CD4-positive, alpha-beta T cell treated with Interleukin-6 at 100 ng/mL for 8 hours (primary cell): ENCODE measurements at regions not wholly inside any gene's neighbourhood (a gene's known extent, or its start where the extent isn't known, plus 50 kb on each side); places are given as distances from the start of the nearest gene placed in this dataset.
A peak's percentile ranks its signal among the peaks of the same experiment; 100 is the strongest.

Source experiments
- DNase-seq: peaks from one replicate; pipeline ENCODE4 v3.0.0-alpha.2; 2020; ENCODE audit warnings: mixed read lengths, low spot score

GRCh38 chr10:14389981-14390590 is 59.4 kb upstream of the FRMD4A start:
- DNase-seq, result no peak

DNA sequence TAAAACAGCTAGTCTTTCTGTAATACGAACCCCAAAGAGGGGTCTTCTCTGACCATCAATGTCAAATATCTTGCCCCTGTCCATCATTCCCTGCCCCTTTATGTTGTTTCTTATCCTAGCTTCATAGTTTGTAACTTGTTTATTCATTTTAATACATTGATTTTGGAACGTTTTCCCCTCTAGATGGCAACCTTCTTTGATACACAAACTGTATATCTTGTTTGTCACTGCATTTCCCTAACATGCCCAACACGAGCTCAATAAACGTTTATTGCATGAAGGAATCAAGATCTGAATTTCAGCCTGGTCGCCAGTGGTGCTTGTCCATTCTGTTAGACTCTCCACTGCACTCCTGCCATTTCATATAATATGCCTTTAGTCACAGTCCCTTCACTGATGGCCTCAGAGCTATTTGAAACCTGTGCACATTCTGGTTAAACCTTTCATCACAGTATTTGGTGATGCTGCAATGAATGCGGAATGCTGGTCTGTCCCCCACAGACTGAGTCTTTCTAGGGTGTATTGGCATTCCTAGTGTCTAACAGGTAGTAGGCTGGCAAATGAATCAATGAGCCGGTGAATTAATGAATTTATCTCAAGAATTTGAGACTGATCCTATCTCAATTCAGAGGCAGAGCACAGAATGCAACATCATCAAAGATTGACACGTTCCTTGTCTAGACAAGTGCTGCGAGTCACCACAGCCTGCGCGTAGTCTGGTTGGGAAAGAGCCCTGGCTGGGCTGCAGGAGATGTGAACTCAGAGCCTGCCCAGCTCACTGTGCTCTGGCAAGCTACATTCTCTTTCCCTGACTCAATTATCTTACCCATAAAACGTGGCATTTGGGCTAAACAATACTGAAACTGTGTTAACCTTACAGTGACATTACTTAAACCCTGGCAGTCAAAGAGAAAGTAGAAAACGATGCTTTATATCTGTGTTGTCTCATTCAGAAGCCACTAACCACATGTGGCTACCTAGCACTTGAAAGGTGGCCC is 55.2 kb upstream of the FRMD4A start:
- DNase-seq, result no peak

- no peak for DNase-seq
Measured at GRCh38 chr10:14384915-14385314, 54.2 kb upstream of the FRMD4A start.

DNA sequence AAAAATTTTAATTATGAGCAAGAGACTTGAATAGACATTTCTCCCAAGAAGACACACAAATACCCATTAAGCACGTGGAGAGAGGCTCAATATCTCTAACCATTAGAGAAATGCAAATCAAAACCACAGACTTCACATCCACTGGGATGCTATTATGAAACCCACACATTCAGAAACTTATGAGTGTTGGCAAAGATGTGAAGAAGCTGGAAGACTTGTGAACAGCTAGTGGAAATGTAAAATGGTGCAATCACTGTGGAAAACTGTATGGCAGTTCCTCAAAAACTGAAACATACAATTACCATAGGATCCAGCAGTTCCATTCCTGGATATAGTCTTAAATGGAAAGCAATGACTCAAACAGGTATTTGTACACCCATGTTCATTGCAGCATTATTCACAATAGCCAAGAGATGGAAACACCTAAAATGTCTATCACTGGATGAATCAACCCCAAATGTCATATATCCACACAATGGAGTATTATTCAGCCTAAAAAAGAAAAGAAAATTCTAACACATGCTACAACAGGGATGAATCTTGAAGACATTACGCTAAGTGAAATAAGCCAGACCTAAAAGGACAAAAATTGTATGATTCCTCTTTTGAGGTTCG is 53.5 kb upstream of the FRMD4A start:
- DNase-seq, result no peak

- no peak for DNase-seq
Measured at GRCh38 chr10:14383266-14383665, 52.5 kb upstream of the FRMD4A start.

DNA sequence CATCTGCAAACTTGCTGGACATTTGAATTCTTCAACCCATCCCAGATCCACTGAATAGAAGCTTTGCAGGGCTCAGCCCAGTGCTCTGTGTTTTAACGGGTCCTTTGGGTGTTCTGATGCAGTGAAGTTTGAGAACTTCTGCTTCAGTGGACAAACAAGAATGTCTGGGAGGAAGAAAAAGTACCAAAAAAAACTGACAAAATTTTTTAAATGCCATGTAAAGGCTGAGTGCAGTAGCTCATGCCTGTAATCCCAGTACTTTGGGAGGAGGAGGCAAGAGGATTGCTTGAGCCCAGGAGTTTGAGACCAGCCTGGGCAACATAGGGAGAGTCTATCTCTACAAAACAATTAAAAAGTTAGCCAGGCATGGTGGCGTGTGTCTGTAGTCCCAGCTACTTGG is 51.8 kb upstream of the FRMD4A start:
- DNase-seq, result no peak

DNA sequence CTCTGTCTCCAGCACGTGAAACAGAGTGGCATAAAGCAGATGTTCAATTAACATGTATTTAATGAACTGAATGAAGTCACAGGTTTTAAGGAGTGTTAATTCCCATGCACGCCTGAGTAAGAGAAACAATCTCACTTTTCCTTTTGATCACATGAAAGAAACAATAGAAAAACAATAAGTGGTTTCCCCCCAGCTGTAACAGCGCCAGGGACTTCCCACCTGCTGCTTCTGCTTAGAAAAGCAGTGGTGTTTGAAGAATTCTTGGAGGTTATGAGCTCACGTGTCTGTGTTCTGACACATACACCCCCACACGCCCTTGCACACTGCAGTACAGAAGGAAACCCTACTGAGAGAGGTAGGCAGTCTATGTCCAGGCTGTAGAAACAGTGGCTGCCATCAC is 51.3 kb upstream of the FRMD4A start:
- peak; percentile 34 for DNase-seq

DNA sequence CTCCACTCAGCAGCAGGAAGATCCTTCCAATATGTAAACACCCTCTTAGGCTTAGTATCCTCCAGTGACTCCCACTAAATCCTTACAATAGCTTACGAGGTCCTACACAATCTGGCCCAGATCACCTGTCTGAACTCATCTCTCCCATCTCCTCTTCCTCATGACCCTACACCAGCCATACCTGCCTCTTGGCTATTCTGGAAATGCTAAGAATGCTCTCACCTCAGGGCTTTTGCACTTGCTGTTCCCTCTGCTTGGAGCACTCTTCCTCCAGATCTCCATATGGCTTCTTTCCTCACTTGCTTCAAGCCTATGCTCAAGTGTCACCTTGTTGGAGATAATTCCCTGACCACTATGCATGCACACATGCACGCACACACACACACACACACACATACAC is 50.8 kb upstream of the FRMD4A start:
- DNase-seq, result no peak

DNA sequence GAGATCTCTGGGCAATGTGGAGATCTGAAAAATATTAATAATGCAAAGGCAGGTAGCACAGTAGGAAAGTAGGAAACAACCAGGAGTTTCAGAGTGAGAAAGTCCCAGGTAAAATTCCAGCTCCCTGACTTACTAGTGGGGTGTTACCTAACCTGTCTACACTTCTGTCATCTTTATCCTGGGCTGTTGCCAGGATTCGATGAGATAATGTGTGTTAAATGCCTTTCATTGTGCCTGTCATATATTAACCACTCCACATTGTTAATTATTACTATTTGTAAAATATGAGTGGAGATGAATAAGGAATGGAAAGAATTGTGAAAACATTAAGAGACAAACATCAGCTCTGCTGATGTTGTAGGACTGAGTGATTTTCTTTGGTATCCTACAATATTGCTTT is 50.0 kb upstream of the FRMD4A start:
- no peak for DNase-seq
